Panc1 (cell line): ENCODE measurements at regions not wholly inside any gene's neighbourhood (a gene's known extent, or its start where the extent isn't known, plus 50 kb on each side); places are given as distances from the start of the nearest gene placed in this dataset.

Experiments used
- ATAC-seq: fragments of 200-7000 bp; cut with Tn5 transposase; 2 replicates; pipeline ENCODE4 v1.9.1; 2020; ENCODE audit warnings: mild to moderate bottlenecking, moderate library complexity
- BruUV-seq: library from RNA; stranded (reverse); fragments of 400-500 nt; replicated peaks from 2 replicates; lab custom pipeline; 2021; lab: Mats Ljungman, UMichigan
- CTCF ChIA-PET: fragments of 300-600 bp; sonication (Branson Sonifier 250); formaldehyde crosslinking; loops from one replicate; lab custom pipeline; 2022; ENCODE audit warnings: antibody characterized with exemption; lab: Charles Lee
- POLR2A ChIA-PET: fragments of 300-600 bp; sonication (Branson Sonifier 250); formaldehyde crosslinking; loops from one replicate; lab custom pipeline; 2022; ENCODE audit warnings: antibody characterized with exemption; lab: Charles Lee
- DNase-seq: peaks from one replicate; pipeline ENCODE4 v3.0.0-alpha.2; 2010; ENCODE audit warnings: low read depth, low spot score
- H3K27ac ChIP-seq: 2 replicates; pipeline ENCODE4 v1.5.1; 2011; ENCODE audit warnings: mild to moderate bottlenecking, low read length, inconsistent platforms
- H3K27me3 ChIP-seq: fragments of 200-500 bp; sonication (Bioruptor generic); 2 replicates; pipeline ENCODE4 v1.6.0; 2014; ENCODE audit warnings: low read length, inconsistent platforms; ENCODE audit not compliant: control insufficient read depth, insufficient read depth
- H3K36me3 ChIP-seq: fragments of 200-500 bp; sonication (Bioruptor generic); 2 replicates; pipeline ENCODE4 v1.5.1; 2014; ENCODE audit warnings: inconsistent platforms, mild to moderate bottlenecking, low read length, moderate library complexity; ENCODE audit not compliant: control insufficient read depth, insufficient read depth
- H3K4me1 ChIP-seq: 2 replicates; pipeline ENCODE4 v1.5.1; 2011; ENCODE audit warnings: inconsistent platforms, mild to moderate bottlenecking, low read length, moderate library complexity; ENCODE audit not compliant: control insufficient read depth, insufficient read depth
- H3K4me3 ChIP-seq, 2 experiments: 2 replicates each; pipeline ENCODE4 v1.5.1; 2011 to 2012; ENCODE audit warnings: low read depth in 2 of 2, low read length in 2 of 2, mild to moderate bottlenecking in 2 of 2, inconsistent platforms in 1 of 2, moderate library complexity in 1 of 2
- H3K9me3 ChIP-seq: fragments of 200-500 bp; sonication (Bioruptor generic); 2 replicates; pipeline ENCODE4 v1.5.1; 2014; ENCODE audit warnings: low read depth, mild to moderate bottlenecking, inconsistent platforms, low read length, moderate library complexity; ENCODE audit not compliant: control insufficient read depth, insufficient read depth
- CTCF ChIP-seq: fragments of 450-650 bp; IDR thresholded peaks from 2 replicates; pipeline ENCODE4 v1.5.1; 2017; ENCODE audit warnings: mild to moderate bottlenecking
- POLR2AphosphoS5 ChIP-seq: IDR thresholded peaks from 2 replicates; pipeline ENCODE4 v1.6.1; 2012; ENCODE audit warnings: mild to moderate bottlenecking, low read depth, low read length, moderate library complexity
- REST ChIP-seq, 2 experiments: IDR thresholded peaks; 2 replicates each; pipeline ENCODE4 v1.6.1; 2011 to 2012; ENCODE audit warnings: low read depth in 2 of 2, control low read depth in 1 of 2, low read length in 1 of 2, mild to moderate bottlenecking in 1 of 2, moderate library complexity in 1 of 2; ENCODE audit not compliant: insufficient read depth in 1 of 2
- SIN3A ChIP-seq: IDR thresholded peaks from 2 replicates; pipeline ENCODE4 v1.6.1; 2012; ENCODE audit warnings: low read depth, mild to moderate bottlenecking, low read length, moderate library complexity, borderline replicate concordance; ENCODE audit not compliant: insufficient read depth
- TCF7L2 ChIP-seq: IDR thresholded peaks from 2 replicates; pipeline ENCODE4 v1.6.1; 2011; ENCODE audit warnings: mild to moderate bottlenecking, low read depth, low read length, inconsistent platforms
- in situ Hi-C: cut with HindIII; loops from 2 replicates; pipeline ENCODE4 v1.10.0; 2016; ENCODE audit warnings: low sequenced_read_pairs, low pct_unique_long_range_greater_than_20kb
- intact Hi-C: fragments of 100-400 bp; cut with micrococcal nuclease; formaldehyde crosslinking; loops from one replicate; pipeline ENCODE4 v1.10.0; 2022; ENCODE audit not compliant: unreplicated experiment

- in situ Hi-C loops (no loop called here), intact Hi-C loops (no loop called here)
- ChIA-PET POLR2A (no interaction called here), CTCF (no interaction called here)
- no peak overlapping the region for H3K4me3 ChIP-seq
- TF ChIP-seq TCF7L2 (no peak), CTCF (no peak), SIN3A (no peak), POLR2AphosphoS5 (no peak), REST (IDR thresholded peaks at IDR 0.05; ENCODE audit: insufficient read depth in 1 of 2, low read depth in 2 of 2, low read length in 1 of 2) (no peak)
- H3K4me1 ChIP-seq, result no peaks in the 10 kb centered on the region
- no TSS peak for BruUV-seq
- ATAC-seq (no peak), DNase-seq (no peak)
- H3K27me3 ChIP-seq, result no peaks in the 10 kb centered on the region
- no peaks in the 10 kb centered on the region for H3K36me3 ChIP-seq
- no peak overlapping the region for H3K27ac ChIP-seq
- no peaks in the 10 kb centered on the region for H3K9me3 ChIP-seq
These were observed 291.1 kb upstream of the PRKCQ start for GRCh38 chr10:6871128-6871527.

GRCh38 chr10:6868036-6868725 is 288.1 kb upstream of the PRKCQ start:
- DNase-seq, result no peak
- Histone ChIP-seq H3K27ac (no peak overlapping the region), H3K4me1 (no peaks in the 10 kb centered on the region), H3K9me3 (no peaks in the 10 kb centered on the region), H3K4me3 (no peak overlapping the region), H3K27me3 (no peaks in the 10 kb centered on the region), H3K36me3 (no peaks in the 10 kb centered on the region)
- CTCF ChIA-PET, result no interaction called here
- ATAC-seq, result no peak
- in situ Hi-C loops (no loop called here), intact Hi-C loops (no loop called here)
- POLR2A ChIA-PET, result no interaction called here
- TF ChIP-seq CTCF (no peak), TCF7L2 (no peak), REST (IDR thresholded peaks at IDR 0.05; ENCODE audit: insufficient read depth in 1 of 2, low read depth in 2 of 2, low read length in 1 of 2) (no peak), SIN3A (no peak), POLR2AphosphoS5 (no peak)
- no TSS peak for BruUV-seq
